HCT116 (cell line): ENCODE measurements at regions not wholly inside any gene's neighbourhood (a gene's known extent, or its start where the extent isn't known, plus 50 kb on each side); places are given as distances from the start of the nearest gene placed in this dataset.
A peak's percentile ranks its signal among the peaks of the same experiment; 100 is the strongest.

ENCODE experiments used
- ATAC-seq: fragments of 200-7000 bp; cut with Tn5 transposase; 2 replicates; pipeline ENCODE4 v1.9.1; 2020; ENCODE audit warnings: mild to moderate bottlenecking, moderate library complexity
- BruUV-seq: library from RNA; stranded (reverse); fragments of 400-500 nt; replicated peaks from 2 replicates; lab custom pipeline; 2021; lab: Mats Ljungman, UMichigan
- CTCF ChIA-PET: fragments of 300-600 bp; sonication (Branson Sonifier 250); formaldehyde crosslinking; loops from one replicate; lab custom pipeline; 2021; ENCODE audit warnings: antibody characterized with exemption; lab: Charles Lee
- POLR2A ChIA-PET: fragments of 300-600, 350-600 bp; sonication (Branson Sonifier 250); formaldehyde crosslinking; loops from one replicate; lab custom pipeline; 2021; ENCODE audit warnings: antibody characterized with exemption; lab: Charles Lee
- RAD21 ChIA-PET, 2 experiments: fragments of 300-600 bp; sonication (Branson Sonifier 250); formaldehyde crosslinking; loops; one replicate each; lab custom pipeline; 2023; ENCODE audit warnings: low total read pairs in 2 of 2; ENCODE audit not compliant: uncharacterized antibody in 2 of 2, unreplicated experiment in 2 of 2, low non-redundant PET in 1 of 2; lab: Charles Lee
- DNase-seq: peaks from one replicate; pipeline ENCODE4 v3.0.0-alpha.2; 2010; ENCODE audit warnings: low read depth, low spot score
- H2AFZ ChIP-seq: fragments of 200-600 bp; shearing (Covaris generic), sonication (generic); 2 replicates; pipeline ENCODE4 v1.6.1; 2017; ENCODE audit warnings: low read depth, mixed run types, mixed read lengths, antibody characterized with exemption, low read length; ENCODE audit not compliant: poor library complexity, severe bottlenecking
- H3K27ac ChIP-seq: 2 replicates; pipeline ENCODE4 v1.5.1; 2012; ENCODE audit warnings: low read depth, low read length
- H3K27me3 ChIP-seq: fragments of 200-600 bp; sonication (generic); 2 replicates; pipeline ENCODE4 v1.6.1; 2016; ENCODE audit warnings: mixed run types, low read length, mixed read lengths; ENCODE audit not compliant: insufficient read depth
- H3K36me3 ChIP-seq, 2 experiments: fragments of 200-500 bp in 1 of 2; fragments of 200-600 bp in 1 of 2; sonication (Bioruptor generic) in 1 of 2; sonication (generic) in 1 of 2; 2 replicates each; pipeline versions ENCODE4 v1.5.1 to v1.6.1; 2014 to 2016; ENCODE audit warnings: low read length in 2 of 2, inconsistent platforms in 1 of 2, mixed read lengths in 1 of 2, mixed run types in 1 of 2; ENCODE audit not compliant: insufficient read depth in 2 of 2, control insufficient read depth in 1 of 2
- H3K4me1 ChIP-seq, 2 experiments: fragments of 200-600 bp in 1 of 2; sonication (generic) in 1 of 2; 2 replicates each; pipeline versions ENCODE4 v1.5.1 to v1.6.1; 2012 to 2017; ENCODE audit warnings: low read length in 2 of 2, inconsistent platforms in 1 of 2, mild to moderate bottlenecking in 1 of 2, mixed read lengths in 1 of 2, mixed run types in 1 of 2, moderate library complexity in 1 of 2; ENCODE audit not compliant: insufficient read depth in 2 of 2, control insufficient read depth in 1 of 2
- H3K4me2 ChIP-seq: fragments of 200-600 bp; sonication (generic); 2 replicates; pipeline ENCODE4 v1.6.1; 2017; ENCODE audit warnings: mixed run types, low read length, mixed read lengths
- H3K4me3 ChIP-seq, 2 experiments: fragments of 200-600 bp in 1 of 2; sonication (generic) in 1 of 2; replicated peaks in 1 of 2; 2 replicates each; pipeline ENCODE4 v1.5.1; 2011 to 2016; ENCODE audit warnings: low read length in 2 of 2, control low read depth in 1 of 2, low read depth in 1 of 2, mild to moderate bottlenecking in 1 of 2, mixed read lengths in 1 of 2, mixed run types in 1 of 2
- H3K79me2 ChIP-seq: fragments of 200-600 bp; sonication (generic); 2 replicates; pipeline ENCODE4 v1.6.1; 2017; ENCODE audit warnings: mild to moderate bottlenecking, mixed run types, low read length, moderate library complexity, mixed read lengths; ENCODE audit not compliant: insufficient read depth
- H3K9ac ChIP-seq: fragments of 200-600 bp; sonication (generic); 2 replicates; pipeline ENCODE4 v1.6.1; 2016; ENCODE audit warnings: low read length, mixed read lengths
- H3K9me2 ChIP-seq: fragments of 200-600 bp; sonication (generic), shearing (Covaris generic); 2 replicates; pipeline ENCODE4 v1.6.1; 2017; ENCODE audit warnings: mixed run types, mild to moderate bottlenecking, moderate library complexity; ENCODE audit not compliant: insufficient read depth
- H3K9me3 ChIP-seq, 2 experiments: fragments of 200-500 bp in 1 of 2; fragments of 200-600 bp in 1 of 2; sonication (Bioruptor generic) in 1 of 2; sonication (generic) in 1 of 2; 2 replicates each; pipeline ENCODE4 v1.6.1; 2014 to 2017; ENCODE audit warnings: low read length in 2 of 2, mixed read lengths in 2 of 2, inconsistent platforms in 1 of 2, low read depth in 1 of 2, mild to moderate bottlenecking in 1 of 2, mixed run types in 1 of 2, moderate library complexity in 1 of 2; ENCODE audit not compliant: control insufficient read depth in 1 of 2, insufficient read depth in 1 of 2
- H4K20me1 ChIP-seq: fragments of 200-600 bp; sonication (generic), shearing (Covaris generic); 2 replicates; pipeline ENCODE4 v1.6.1; 2017; ENCODE audit warnings: mixed run types, mild to moderate bottlenecking, moderate library complexity; ENCODE audit not compliant: insufficient read depth
- ATF3 ChIP-seq: IDR thresholded peaks from 2 replicates; pipeline ENCODE4 v1.6.1; 2012
- CBX3 ChIP-seq: IDR thresholded peaks from 2 replicates; pipeline ENCODE4 v1.6.1; 2012; ENCODE audit warnings: low read depth
- CTCF ChIP-seq, 3 experiments: fragments of 200-600 bp in 1 of 3; sonication (generic) in 1 of 3; IDR thresholded peaks in 2 of 3; conservative IDR thresholded peaks in 1 of 3; 2 replicates each; pipeline ENCODE4 v1.5.1; 2012 to 2017; ENCODE audit warnings: low read depth in 2 of 3, low read length in 2 of 3, antibody characterized with exemption in 1 of 3, borderline replicate concordance in 1 of 3, control low read depth in 1 of 3, mild to moderate bottlenecking in 1 of 3, mixed read lengths in 1 of 3, mixed run types in 1 of 3, moderate library complexity in 1 of 3; ENCODE audit not compliant: insufficient read depth in 1 of 3
- ELF1 ChIP-seq: IDR thresholded peaks from 2 replicates; pipeline ENCODE4 v1.6.1; 2012; ENCODE audit warnings: low read depth, borderline replicate concordance
- EZH2 ChIP-seq: fragments of 200-600 bp; sonication (generic); IDR thresholded peaks from 2 replicates; pipeline ENCODE4 v1.6.1; 2017; ENCODE audit warnings: antibody characterized with exemption, mixed run types
- JUND ChIP-seq: IDR thresholded peaks from 2 replicates; pipeline ENCODE4 v1.6.1; 2012
- POLR2A ChIP-seq: IDR thresholded peaks from 2 replicates; pipeline ENCODE4 v1.7.0; 2011; ENCODE audit warnings: borderline replicate concordance; ENCODE audit not compliant: insufficient read depth, insufficient read length; ENCODE audit errors: extremely low read depth
- POLR2AphosphoS5 ChIP-seq: IDR thresholded peaks from 2 replicates; pipeline ENCODE4 v1.6.1; 2011; ENCODE audit warnings: mild to moderate bottlenecking, low read depth, low read length, moderate library complexity
- RAD21 ChIP-seq: IDR thresholded peaks from 2 replicates; pipeline ENCODE4 v1.6.1; 2012; ENCODE audit warnings: low read depth, mild to moderate bottlenecking
- SP1 ChIP-seq: IDR thresholded peaks from 2 replicates; pipeline ENCODE4 v1.6.1; 2012; ENCODE audit warnings: low read depth
- SRF ChIP-seq: IDR thresholded peaks from 2 replicates; pipeline ENCODE4 v1.6.1; 2012; ENCODE audit warnings: low read depth
- ZFX ChIP-seq: fragments of 450-650 bp; IDR thresholded peaks from 2 replicates; pipeline ENCODE4 v1.6.1; 2017
- intact Hi-C: fragments of 100-400 bp; cut with micrococcal nuclease; formaldehyde crosslinking; loops from 2 replicates; pipeline ENCODE4 v1.10.0; 2022
- TF ChIP-seq, protein P1 (sequence below): IDR thresholded peaks from 2 replicates; pipeline ENCODE4 v1.6.1; 2012; ENCODE audit warnings: low read depth

DNA sequence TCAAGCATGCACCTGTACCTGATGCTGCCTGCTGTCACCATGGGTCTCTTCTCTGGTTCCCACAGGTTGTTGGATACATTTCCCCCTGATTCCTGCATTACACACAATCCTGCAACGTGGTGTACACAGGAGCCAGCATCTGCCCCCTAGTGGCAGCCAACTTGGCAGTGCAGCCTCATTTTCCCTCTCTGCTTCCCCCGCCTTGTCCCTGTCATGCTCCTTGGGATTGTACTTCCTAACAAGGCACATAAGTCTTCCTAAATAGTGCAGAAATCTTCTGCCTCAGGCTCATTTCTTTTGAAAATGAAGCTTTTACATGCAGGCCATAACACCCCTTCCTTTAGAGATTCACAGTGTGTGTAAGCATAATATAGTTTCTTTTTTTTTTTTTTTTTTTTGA, 387.5 kb downstream of the CCSER2 start:
- CTCF ChIA-PET, result interaction anchor here (1.5 to 2.5 kb wide), 2 partner anchors 41 to 102 kb away, joined by 3 to 13 read pairs; no protein-coding TSS in a partner anchor
- TF ChIP-seq, protein P1, sequence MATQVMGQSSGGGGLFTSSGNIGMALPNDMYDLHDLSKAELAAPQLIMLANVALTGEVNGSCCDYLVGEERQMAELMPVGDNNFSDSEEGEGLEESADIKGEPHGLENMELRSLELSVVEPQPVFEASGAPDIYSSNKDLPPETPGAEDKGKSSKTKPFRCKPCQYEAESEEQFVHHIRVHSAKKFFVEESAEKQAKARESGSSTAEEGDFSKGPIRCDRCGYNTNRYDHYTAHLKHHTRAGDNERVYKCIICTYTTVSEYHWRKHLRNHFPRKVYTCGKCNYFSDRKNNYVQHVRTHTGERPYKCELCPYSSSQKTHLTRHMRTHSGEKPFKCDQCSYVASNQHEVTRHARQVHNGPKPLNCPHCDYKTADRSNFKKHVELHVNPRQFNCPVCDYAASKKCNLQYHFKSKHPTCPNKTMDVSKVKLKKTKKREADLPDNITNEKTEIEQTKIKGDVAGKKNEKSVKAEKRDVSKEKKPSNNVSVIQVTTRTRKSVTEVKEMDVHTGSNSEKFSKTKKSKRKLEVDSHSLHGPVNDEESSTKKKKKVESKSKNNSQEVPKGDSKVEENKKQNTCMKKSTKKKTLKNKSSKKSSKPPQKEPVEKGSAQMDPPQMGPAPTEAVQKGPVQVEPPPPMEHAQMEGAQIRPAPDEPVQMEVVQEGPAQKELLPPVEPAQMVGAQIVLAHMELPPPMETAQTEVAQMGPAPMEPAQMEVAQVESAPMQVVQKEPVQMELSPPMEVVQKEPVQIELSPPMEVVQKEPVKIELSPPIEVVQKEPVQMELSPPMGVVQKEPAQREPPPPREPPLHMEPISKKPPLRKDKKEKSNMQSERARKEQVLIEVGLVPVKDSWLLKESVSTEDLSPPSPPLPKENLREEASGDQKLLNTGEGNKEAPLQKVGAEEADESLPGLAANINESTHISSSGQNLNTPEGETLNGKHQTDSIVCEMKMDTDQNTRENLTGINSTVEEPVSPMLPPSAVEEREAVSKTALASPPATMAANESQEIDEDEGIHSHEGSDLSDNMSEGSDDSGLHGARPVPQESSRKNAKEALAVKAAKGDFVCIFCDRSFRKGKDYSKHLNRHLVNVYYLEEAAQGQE, result no peak
- TF ChIP-seq POLR2A, result no peak
- TF ChIP-seq POLR2AphosphoS5, result no peak
- TF ChIP-seq CTCF (IDR thresholded peaks at IDR 0.05 in 2 of 3, conservative IDR thresholded peaks at IDR 0.05 in 1 of 3; ENCODE audit: borderline replicate concordance in 1 of 3, insufficient read depth in 1 of 3, low read depth in 2 of 3, low read length in 2 of 3), result peak; percentile 59 to 93 (median 88); a peak in 5 of 6 replicates
- TF ChIP-seq EZH2, result no peak
- TF ChIP-seq JUND, result no peak
- TF ChIP-seq ELF1, result no peak
- TF ChIP-seq ATF3, result no peak
- TF ChIP-seq SP1, result no peak
- TF ChIP-seq ZFX, result no peak
- no peak for TF ChIP-seq SRF
- TF ChIP-seq RAD21, result peak; percentile 54
- 0 out of 2 replicates have a peak, but pooled peaks have one; percentile 34 for TF ChIP-seq CBX3
- TF ChIP-seq, all 23 proteins: peak for 3
- ChIA-PET POLR2A (no interaction called here), RAD21 (no interaction called here)
- no peak overlapping the region for H3K4me3 ChIP-seq
- no peak overlapping the region for H3K9ac ChIP-seq
- H3K4me2 ChIP-seq, result no peak overlapping the region
- H3K9me2 ChIP-seq, result no peaks in the 10 kb centered on the region
- H3K79me2 ChIP-seq, result no peaks in the 10 kb centered on the region
- H3K27me3 ChIP-seq, result peaks cover 36% of the 10 kb centered on the region
- peak; percentile 31 for DNase-seq
- H3K9me3 ChIP-seq, result no peaks in the 10 kb centered on the region
- no TSS peak for BruUV-seq
- intact Hi-C loops, result loop anchor here (1.0 to 10.0 kb wide), 5 partner anchors 49 to 451 kb away; no protein-coding TSS in a partner anchor
- no peaks in the 10 kb centered on the region for H3K4me1 ChIP-seq
- no peaks in the 10 kb centered on the region for H3K36me3 ChIP-seq
- no peak overlapping the region for H2AFZ ChIP-seq
- H3K27ac ChIP-seq, result no peak overlapping the region
- peak; percentile 98 for ATAC-seq
- H4K20me1 ChIP-seq, result no peaks in the 10 kb centered on the region
